B cell (primary cell): ENCODE measurements at regions not wholly inside any gene's neighbourhood (a gene's known extent, or its start where the extent isn't known, plus 50 kb on each side); places are given as distances from the start of the nearest gene placed in this dataset.

Experiments
- CTCF ChIP-seq: fragments of 200-600 bp; IDR thresholded peaks from one replicate; pipeline ENCODE4 v1.8.0; 2022; ENCODE audit warnings: antibody characterized with exemption, mild to moderate bottlenecking
- EZH2 ChIP-seq: IDR thresholded peaks from 2 replicates; pipeline ENCODE4 v1.6.1; 2012; ENCODE audit warnings: borderline replicate concordance, low read depth, mild to moderate bottlenecking, moderate library complexity, low read length; ENCODE audit not compliant: insufficient read depth, poor library complexity, severe bottlenecking

GRCh38 chr21:35971824-35972223 lies 88.5 kb downstream of the SETD4 start:
- TF ChIP-seq CTCF (no peak), EZH2 (no peak)
